ENCODE measurements at regions not wholly inside any gene's neighbourhood (a gene's known extent, or its start where the extent isn't known, plus 50 kb on each side); places are given as distances from the start of the nearest gene placed in this dataset.

DNA sequence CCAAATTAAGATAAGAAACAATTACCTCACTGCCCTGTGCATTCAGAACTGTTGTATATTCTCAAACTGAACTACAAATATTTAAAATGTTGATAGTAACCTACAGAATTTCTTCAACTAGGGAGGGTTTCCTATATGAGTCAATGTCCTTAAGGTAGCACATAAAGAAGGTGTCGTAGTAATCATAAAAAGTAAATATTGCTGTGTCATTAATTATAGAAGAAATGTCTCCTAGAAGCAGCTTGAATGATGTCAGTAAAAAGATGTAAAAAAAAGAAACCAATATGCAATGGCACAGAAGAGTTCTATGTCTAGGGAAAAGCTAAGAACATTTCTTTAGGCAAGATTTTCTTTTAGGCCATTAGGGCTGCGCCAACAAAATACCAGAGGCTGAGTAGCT is 559.6 kb upstream of the EPHA5 start:
- Histone ChIP-seq H3K9me1 (replicated peaks; ENCODE audit: control insufficient read depth, extremely low read depth, insufficient read depth, low read length) (no peaks in the 10 kb centered on the region), H3K9ac (replicated peaks; ENCODE audit: extremely low read depth, insufficient read depth, low read length) (no peak overlapping the region), H3K4me1 (ENCODE audit: control insufficient read depth, extremely low read depth, insufficient read depth, low read length) (no peaks in the 10 kb centered on the region), H3K4me2 (ENCODE audit: insufficient read depth, low read length) (no peak overlapping the region), H3K27me3 (ENCODE audit: control insufficient read depth in 2 of 2, insufficient read depth in 2 of 2, low read length in 2 of 2) (no peaks in the 10 kb centered on the region), H4K20me1 (replicated peaks; ENCODE audit: control insufficient read depth, extremely low read depth, insufficient read depth, low read length) (no peaks in the 10 kb centered on the region), H2AFZ (ENCODE audit: low read depth, low read length) (no peak overlapping the region), H3K79me2 (ENCODE audit: control insufficient read depth, insufficient read depth, low read length) (no peaks in the 10 kb centered on the region), H3K4me3 (replicated peaks in 1 of 3; ENCODE audit: insufficient read depth in 1 of 3, low read depth in 1 of 3, low read length in 3 of 3) (no peak overlapping the region), H3K36me3 (ENCODE audit: control insufficient read depth in 2 of 2, extremely low read depth in 1 of 2, insufficient read depth in 2 of 2, low read length in 2 of 2) (no peaks in the 10 kb centered on the region), H3K9me3 (replicated peaks; ENCODE audit: control insufficient read depth, insufficient read depth, low read length) (no peaks in the 10 kb centered on the region), H3K27ac (ENCODE audit: insufficient read depth, low read depth, low read length) (no peak overlapping the region)
- dilution Hi-C loops (cut with MboI; ENCODE audit: extremely low pct_ligation_motif_present, low sequenced_read_pairs) (no loop called here), intact Hi-C loops (cut with micrococcal nuclease) (no loop called here)
- DNase-seq (ENCODE audit: low read depth, low spot score), result no peak
- BruUV-seq (replicated peaks), result no TSS peak
- ChIA-PET POLR2A (no interaction called here), CTCF (no interaction called here)
- TF ChIP-seq JUN (IDR thresholded peaks at IDR 0.05; ENCODE audit: borderline replicate concordance, insufficient read depth, insufficient read length, low read depth) (no peak), POLR2AphosphoS5 (IDR thresholded peaks at IDR 0.05; ENCODE audit: insufficient read depth, low read depth, low read length) (no peak), MYC (IDR thresholded peaks at IDR 0.05; ENCODE audit: low read depth, low read length) (no peak), POLR2A (IDR thresholded peaks at IDR 0.05; ENCODE audit: low read depth, low read length) (no peak), FOS (IDR thresholded peaks at IDR 0.05; ENCODE audit: borderline replicate concordance, insufficient read depth, low read length) (no peak), EZH2 (IDR thresholded peaks at IDR 0.05; ENCODE audit: borderline replicate concordance, low read depth, low read length, severe bottlenecking) (no peak), GATA2 (IDR thresholded peaks at IDR 0.05; ENCODE audit: insufficient read depth, insufficient read length, low read depth, low read length) (no peak)
- TF ChIP-seq, protein P1, sequence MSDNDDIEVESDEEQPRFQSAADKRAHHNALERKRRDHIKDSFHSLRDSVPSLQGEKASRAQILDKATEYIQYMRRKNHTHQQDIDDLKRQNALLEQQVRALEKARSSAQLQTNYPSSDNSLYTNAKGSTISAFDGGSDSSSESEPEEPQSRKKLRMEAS (IDR thresholded peaks at IDR 0.05; ENCODE audit: insufficient read depth, insufficient read length), result no peak
- TF ChIP-seq, protein P2, sequence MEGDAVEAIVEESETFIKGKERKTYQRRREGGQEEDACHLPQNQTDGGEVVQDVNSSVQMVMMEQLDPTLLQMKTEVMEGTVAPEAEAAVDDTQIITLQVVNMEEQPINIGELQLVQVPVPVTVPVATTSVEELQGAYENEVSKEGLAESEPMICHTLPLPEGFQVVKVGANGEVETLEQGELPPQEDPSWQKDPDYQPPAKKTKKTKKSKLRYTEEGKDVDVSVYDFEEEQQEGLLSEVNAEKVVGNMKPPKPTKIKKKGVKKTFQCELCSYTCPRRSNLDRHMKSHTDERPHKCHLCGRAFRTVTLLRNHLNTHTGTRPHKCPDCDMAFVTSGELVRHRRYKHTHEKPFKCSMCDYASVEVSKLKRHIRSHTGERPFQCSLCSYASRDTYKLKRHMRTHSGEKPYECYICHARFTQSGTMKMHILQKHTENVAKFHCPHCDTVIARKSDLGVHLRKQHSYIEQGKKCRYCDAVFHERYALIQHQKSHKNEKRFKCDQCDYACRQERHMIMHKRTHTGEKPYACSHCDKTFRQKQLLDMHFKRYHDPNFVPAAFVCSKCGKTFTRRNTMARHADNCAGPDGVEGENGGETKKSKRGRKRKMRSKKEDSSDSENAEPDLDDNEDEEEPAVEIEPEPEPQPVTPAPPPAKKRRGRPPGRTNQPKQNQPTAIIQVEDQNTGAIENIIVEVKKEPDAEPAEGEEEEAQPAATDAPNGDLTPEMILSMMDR (IDR thresholded peaks at IDR 0.05; ENCODE audit: extremely low read depth in 1 of 2, insufficient read depth in 1 of 2, low read depth in 1 of 2, low read length in 2 of 2), result no peak
- no peak for FAIRE-seq

All from endothelial cell of umbilical vein (primary cell).